Bone marrow (tissue), 2 donors: ENCODE measurements at regions not wholly inside any gene's neighbourhood (a gene's known extent, or its start where the extent isn't known, plus 50 kb on each side); places are given as distances from the start of the nearest gene placed in this dataset.

Experiments used
- DNase-seq, 2 donors: peaks; one replicate each; lab custom pipeline; 2025; lab: John Stamatoyannopoulos, UW

DNA sequence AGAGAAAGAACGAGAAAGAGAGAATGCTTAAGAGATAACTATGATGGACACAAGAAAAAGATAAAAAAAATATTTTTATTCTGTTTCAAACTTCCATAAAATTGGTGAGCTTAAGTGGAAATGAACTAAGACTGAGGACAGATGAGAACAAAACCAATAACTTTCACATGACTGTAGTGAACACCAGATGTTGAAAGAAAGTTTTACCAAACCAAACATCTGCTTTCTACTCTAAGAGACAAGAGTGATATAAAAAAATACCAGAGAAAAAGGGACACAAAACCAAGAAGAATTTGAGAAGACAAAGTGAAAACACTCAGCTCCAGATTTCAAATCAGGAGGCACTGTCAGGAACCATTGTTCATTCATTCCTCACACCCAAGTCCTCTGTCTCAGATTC, 147.9 kb downstream of the IMPG2 start:
- no peak for DNase-seq

DNA sequence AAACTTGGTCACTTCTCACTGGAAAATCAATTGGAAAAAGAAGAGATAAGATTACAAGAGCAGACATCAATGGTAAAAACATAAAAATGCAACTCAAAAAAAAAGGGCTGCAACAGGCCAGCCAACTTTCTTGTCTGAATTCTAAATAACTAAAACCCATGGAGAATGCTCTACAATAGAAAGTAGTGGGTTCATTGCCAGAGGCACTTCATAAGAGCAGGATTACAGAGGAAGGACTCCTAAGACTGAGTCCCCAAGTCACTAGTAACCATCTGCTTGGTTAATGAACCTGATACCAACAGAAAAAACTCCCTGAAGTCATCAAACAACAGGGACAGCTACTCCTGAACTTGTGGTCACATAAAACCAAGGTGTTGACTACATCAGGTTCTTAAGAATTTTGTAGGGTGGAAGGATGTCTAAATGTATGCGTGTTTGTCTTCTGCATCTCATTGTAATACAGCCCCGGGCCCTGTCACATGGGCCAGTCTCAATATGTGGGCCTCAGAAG, 148.6 kb downstream of the IMPG2 start:
- no peak for DNase-seq

DNA sequence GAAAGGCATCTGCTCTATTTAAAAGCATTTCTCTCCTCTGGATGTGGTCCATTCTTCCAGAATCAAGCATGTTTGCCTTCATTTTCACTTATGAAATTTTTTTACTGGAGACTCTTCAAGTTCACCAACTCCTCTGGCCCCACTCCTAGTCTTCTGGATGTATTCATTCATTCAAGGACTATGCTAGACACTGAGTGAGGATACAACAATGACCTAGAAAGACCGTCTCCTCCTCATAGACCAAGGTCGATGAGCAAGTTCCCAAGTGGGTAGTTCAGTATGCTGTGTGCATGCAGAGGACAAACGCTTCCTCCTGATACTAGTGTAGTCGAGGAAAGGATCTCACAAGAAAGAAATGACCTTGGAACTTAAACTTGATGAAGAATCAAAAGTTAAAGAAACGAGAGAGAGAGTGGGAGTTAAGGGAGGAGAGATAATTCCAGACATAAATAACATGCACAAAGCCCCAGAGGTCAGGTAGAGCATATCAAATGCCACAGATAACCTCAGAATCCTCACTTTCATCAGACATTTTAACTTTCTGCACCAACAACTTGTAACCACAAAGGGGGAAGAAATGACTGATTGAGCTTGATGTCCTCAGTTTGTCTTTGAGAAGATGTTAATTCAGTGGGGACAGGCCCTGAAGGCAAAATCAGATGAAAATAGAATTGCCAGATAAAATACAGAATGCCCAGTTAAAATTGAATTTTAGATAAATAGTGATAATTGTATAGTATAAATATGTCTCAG, 149.4 kb downstream of the IMPG2 start:
- no peak for DNase-seq

DNA sequence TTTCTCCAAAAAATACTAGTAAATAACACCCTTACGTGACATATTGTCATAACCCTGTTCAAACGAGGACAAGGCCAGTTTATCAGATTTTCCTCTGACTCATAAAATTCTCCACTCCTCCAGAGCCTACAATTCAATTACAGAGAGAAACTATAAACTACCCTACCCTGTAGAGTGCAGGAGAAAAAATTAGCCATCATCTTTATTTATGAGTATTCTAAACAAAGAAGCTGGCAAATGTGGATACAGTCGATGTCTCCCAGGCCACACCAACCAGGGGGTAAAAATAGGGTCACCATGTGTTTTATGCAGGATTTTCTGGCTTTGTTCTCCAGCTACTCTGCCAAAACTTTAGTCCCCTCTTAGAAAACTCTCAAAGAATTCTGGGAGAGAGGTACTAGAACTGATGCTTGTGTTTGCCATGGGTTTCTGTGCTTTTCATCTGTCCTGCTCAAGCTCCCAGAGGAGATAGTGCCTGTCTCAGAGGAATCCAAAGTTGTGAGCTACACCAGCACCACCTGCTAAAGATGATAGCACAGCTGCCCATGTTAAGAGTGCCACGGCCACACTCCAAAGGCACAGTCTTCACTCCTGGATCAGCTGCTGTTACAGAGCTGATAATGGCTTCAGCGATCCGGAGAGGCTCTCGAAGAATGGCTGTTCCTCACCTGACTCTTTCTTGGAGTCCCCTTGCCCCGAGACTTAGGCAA, 150.2 kb downstream of the IMPG2 start:
- no peak for DNase-seq

DNA sequence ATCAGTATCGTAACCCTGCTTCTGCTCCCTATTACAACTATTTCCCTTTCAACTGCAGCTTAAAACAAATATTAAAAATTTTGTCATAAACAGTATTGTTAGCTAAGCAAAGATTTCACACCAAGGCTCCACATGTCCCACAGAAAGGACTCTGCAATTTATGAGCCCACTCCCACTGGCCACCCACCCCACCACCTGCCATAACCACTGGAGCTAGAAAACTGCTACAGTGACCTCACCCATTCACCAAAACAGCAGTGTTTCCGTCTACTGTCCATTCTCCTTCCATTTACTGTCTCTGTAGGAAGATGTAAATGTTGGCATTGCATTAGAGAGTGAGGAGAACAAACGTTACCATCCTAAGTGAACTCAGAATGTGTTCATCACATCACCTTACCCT, 150.9 kb downstream of the IMPG2 start:
- no peak for DNase-seq

DNA sequence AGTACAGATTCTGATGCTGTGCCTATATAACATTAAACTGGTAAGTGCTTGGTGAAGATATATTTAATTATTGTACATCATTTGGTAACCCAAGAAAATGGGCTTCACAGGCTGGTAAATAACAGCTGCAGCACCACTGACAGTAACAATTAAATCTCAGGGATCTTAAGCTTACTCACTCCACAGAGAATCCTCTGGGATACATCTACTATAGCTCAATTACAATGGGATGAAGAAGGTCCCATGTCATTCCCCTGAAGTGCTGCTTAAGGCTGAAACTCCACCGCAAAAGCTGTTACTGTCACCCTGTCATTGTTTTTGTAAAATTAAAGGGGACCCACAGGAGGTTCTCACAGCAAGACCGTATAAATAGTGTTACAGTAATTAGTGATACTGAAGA, 153.0 kb downstream of the IMPG2 start:
- DNase-seq = no peak

DNA sequence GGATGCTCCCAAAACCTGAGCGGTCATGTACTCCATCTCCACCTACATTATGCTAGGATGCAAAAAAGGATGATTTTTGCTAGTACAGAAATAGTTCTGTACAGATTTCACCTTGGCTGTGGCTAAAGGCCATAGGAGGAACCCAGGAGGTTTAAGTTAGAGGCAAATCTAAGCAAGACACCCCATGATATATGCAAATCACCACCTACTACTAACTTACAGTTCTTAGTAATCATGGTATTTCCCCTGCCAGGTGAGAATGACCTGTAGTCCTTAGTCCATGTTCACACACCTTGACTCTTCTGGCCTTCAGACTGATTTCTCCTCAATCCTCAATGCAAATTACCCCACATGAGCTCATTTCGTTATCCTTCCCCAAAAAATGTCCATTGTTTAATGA, 154.2 kb downstream of the IMPG2 start:
- no peak for DNase-seq

DNA sequence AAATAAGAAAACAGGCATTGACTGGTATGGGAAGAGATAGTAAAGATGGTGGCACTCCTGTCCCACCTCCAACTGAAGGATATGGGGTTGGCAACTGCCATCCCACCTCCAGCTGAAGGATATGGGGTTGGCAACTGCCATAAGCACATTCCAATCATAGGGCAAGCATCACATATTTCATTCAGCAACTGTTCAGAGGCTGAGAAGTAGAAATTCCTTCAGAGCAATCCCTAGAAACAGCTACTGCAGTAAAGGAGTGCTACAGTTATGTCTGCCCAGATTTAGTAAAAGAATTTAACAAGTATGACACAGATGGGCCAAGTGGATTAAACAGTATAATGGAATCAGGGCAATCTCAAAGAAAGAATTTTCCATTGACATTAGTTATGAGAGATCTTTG, 156.8 kb downstream of the IMPG2 start:
- DNase-seq = no peak

DNA sequence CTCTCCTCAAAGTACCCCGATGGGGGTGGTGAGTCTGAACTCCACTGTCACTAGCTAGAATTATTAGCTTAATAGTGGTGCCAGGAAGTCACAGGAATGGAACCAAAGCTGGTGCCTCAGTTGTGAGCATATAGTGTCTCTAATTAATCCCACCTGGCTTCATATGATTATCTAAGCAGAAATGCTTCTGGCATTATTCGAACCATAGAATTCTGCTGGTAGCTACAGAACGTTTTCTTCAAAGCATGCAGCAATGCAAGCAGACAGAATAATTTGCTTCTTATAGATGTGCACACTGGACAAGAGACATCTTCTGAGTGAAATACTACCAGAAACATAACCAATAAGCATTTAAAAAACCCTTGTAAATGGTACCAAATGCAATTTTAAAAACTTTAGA, 160.9 kb downstream of the IMPG2 start:
- DNase-seq = no peak

DNA sequence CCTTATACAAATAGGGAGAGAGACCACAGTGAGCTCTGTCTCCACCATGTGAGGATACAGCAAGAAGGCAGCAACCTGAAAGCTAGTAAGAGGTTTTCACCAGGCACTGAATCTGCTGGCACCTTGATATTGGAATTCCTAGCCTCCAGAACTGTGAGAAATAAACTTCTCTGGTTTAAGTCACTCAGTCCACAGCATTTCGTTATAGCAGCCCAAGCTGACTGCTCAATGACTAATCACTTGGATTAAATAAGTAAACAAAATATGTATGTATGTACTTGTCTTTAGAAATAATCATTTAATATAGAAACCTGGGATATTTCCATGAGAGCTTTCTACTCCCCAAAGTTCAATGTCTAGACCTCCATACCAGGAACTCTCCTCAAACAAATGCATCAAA, 162.0 kb downstream of the IMPG2 start:
- no peak for DNase-seq

DNA sequence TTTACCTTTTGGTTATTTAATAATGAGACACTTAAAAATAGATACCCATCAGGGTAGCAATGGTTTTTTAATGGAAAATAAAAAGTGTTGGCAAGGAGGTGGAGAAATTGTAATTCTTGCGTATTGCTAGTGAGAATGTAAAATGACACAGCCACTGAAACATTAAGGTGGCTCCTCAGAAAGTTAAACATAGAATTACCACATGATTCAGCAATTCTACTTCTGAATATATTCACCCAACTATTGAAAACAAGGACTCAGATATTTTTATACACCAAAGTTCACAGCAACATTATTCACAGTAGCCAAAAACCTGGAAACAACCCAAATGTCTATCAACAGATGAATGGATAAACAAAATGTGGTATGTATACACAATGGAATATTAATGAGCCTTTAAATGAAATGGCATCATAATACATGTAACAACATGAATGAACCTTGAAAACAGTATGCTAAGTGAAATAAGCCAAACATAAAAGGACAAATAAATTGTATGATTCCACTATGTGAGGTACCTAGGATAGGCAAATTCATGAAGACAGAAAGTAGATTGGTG, 163.5 kb downstream of the IMPG2 start:
- no peak for DNase-seq

DNA sequence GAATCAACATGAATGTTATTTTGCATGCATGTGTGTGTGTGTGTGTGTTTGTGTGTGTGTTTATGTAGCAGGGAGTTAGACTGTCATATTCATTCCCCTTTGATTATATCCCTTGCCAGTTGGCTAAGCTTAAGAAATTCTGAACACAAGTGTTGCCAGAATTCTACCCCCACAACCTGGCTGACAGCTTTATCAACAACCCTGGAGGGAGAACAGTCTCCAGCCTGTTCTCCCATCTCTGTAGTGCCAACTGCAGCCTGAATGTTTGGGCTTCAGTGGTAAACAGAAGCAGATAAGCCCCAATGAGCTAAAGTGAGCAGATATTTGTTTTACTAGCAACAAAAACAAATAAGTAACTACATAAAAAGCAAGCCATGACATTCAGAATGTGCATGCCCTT, 162.6 kb upstream of the ABI3BP start:
- no peak for DNase-seq

DNA sequence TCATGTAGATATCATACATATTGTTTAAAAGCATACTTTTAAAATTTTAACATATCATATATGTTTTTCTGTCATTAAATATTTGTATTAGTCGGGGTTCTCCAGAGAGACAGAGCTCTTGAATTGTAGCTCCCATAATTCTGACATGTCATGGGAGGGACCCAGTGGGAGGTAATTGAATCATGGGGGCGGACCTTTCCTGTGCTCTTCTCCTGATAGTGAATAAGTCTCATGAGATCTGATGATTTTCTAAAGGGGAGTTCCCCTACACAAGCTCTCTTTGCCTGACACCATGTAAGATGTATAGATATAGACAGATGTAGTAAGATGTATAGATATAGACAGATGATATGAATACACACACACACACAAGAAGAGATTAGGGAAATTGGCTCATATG, 161.2 kb upstream of the ABI3BP start:
- DNase-seq = no peak

DNA sequence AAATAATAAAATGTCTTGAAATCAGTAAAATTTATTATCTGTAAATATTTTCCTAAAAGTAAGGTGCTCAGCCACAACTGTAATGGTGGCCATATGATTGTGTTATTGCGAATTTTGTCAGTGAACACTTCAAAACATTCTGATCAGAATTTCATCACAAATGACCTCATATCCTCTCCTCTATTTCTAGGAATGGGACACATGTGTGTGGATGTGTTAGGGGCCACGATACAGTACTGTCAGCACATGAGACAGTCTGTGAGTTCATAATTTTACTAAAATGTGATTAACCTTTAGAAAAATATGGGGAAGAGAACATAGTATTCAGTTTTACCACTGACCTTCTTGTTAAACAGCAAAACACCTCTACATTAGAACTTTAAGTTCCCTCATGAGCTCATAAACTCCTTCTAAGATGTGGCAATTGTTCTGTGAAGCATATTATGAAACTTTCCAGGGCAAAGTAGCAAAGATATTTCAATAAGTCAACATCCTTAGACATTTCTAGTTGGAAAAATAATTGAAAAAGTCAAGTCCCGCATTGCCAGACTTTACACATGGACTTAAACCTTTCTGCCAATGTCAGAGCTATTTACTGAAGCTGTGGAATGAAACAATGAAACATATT, 158.2 kb upstream of the ABI3BP start:
- no peak for DNase-seq

DNA sequence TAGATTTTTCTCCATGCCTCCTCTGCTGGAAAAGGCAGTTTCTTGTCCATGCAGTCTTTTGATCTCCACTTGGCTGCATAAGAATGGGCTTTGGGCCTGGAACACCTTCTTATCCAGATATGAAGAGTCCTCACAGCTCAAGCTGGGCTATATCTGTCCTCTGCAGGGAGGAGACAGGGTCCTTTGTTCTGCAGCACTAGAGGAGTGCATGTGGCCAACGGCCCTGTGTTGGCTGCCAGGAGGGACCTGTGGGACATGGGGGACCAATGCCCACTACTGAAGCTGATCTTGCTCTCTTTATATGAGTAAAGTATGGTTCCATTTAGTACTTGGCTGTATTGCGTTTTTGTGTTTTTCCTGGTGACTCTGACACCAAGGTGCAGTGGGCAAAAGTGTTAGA, 157.3 kb upstream of the ABI3BP start:
- DNase-seq = no peak

DNA sequence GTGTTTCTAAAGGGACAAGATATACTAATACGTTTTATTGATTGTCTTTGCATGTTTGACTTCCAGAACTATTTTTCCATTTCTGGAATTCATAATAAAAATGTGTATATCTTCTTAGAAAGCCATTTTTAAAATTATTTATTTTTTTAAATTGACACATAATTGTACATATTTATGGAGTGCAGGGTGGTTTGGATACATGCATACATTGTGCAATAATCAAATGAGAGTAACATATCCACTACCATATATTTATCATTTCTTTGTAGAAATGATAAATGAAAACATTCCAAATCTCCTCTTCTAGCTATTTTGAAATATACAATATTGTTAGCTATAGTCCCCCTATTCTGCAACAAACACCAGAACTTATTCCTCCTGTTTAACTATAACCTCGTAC, 156.5 kb upstream of the ABI3BP start:
- DNase-seq = no peak

DNA sequence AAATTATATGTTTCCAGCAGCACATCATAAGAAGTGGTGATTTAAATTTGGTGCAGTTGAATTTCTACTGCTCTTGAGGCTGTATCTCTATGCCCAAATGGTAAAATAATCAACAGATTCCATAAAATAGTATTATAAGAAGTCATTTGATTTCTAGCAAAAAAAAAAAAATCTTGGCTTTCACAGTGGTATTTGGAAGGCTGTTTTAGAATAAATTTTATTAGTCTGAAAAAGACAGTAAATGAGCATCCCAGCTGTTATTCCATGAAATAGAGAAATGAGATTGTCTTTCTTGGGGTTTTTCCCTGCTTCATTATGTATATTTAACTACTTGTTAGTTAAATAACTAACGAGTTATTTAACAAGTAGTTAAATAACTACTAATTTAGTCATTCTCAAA, 156.0 kb upstream of the ABI3BP start:
- DNase-seq = no peak

DNA sequence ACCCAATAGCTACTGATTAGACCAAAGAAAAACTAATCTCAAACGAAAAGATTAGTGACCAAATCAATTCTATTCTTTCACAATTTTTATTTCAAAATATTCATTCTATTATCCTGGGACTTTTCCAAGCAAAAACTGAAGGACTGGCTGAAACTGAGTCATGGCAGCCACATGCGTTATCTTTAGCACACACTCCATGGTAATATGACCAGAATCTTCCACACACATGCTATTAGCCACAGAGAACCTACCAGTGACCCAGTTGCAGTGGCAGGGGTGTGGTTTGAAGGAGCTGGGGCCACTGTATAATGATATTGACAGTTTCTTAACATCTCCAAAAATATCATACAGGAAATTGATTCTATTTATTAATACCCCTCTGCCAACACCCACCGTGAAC, 154.8 kb upstream of the ABI3BP start:
- no peak for DNase-seq

DNA sequence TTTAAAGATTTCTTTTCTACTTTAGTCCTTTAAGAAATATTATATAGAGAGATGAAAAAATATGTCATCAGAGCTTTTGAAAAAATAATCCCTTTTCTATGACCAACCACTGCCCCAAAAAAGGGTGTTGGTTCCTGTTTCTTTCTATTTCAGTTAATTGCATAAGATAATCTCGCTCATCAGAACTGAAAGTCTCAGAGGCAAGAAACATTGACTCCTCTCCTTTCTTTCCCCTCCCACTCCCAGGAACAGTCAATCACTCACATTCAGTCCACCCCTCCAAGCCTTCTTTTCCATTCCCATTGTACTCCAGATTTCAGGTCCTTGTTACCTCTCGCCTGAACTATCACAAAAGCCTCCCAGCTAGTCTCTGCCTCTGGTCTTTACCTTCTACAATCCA, 153.7 kb upstream of the ABI3BP start:
- no peak for DNase-seq

DNA sequence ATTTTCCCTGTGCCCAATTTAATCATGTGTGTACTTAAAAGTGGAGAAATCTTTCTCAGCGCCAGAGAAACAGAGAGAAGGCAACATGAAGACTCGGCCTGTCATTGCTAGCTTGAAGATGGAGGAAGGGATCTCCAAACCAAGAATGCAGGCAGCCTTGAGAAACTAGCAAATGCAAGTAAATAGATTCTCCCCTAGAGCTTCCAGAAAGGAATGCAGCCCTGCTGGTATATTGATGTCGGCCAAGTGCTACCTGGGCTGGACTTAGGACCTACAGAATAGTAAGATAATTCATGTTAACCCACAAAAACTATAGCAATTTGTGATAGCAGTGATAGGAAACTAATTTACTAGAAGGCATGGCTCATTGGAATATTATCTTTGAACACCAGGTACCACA, 150.9 kb upstream of the ABI3BP start:
- no peak for DNase-seq

DNA sequence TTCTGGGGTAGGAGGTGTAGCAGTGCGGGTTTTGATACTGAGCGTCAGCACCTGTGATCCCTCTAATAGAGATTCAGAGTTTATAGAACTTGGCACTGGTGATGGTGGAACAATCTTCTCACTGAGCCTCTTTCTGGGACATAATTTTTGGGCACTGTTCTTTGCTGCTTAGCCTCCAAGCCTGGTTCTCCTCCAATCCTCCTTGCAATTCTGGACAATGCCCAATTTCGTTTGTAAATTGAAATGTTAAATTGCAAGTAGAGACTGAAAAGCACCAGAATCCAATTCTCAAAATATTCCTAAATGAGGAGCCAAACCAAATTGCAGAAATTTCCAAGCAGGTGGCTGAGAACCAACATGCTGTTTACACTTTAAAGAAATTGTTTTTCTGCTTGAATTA, 149.8 kb upstream of the ABI3BP start:
- DNase-seq = no peak

DNA sequence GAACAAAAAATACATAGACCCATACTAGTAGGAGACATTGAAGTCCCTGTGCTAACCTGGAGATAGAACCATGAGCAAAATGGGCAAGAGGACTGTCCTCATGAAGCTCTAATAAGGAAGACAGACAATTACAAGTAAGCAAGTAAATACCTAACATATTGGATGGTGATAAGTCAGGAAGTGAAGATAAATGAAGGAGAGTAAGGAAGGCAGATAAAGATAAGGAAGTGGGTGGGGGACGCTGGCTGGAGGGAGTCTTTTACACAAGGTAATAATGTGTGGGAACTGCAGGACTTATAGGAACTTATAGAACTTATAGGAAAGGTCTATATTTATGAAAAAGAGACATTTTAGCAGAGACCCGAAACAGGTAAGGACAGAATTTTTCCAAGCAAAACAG, 148.9 kb upstream of the ABI3BP start:
- no peak for DNase-seq

DNA sequence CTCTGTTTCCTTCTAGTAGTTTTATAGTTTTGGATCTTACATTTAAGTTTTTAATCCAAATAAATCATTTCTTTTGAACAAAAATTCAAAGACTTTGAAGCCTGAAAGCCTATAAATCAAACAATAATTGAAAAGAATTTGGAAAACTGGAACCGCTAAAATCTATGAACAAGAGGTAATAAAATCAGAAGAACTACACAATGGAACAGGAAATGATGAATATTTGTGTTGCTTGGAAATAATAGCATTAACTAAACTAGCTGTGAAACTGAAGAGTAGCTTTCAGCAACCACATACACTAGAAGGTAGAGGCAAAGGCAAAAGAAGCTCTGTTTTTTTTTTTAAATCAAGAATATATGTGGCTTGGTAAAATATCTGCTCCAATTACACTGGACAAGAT, 147.9 kb upstream of the ABI3BP start:
- DNase-seq = no peak
